Endothelial cell of umbilical vein (primary cell): ENCODE measurements at regions not wholly inside any gene's neighbourhood (a gene's known extent, or its start where the extent isn't known, plus 50 kb on each side); places are given as distances from the start of the nearest gene placed in this dataset.

Source experiments
- EZH2 ChIP-seq: IDR thresholded peaks from 2 replicates; pipeline ENCODE4 v1.6.1; 2012; ENCODE audit warnings: borderline replicate concordance, low read depth, mild to moderate bottlenecking, moderate library complexity, low read length, inconsistent platforms; ENCODE audit not compliant: severe bottlenecking
- GATA2 ChIP-seq: IDR thresholded peaks from 2 replicates; pipeline ENCODE4 v1.7.0; 2011; ENCODE audit warnings: low read depth, mild to moderate bottlenecking, moderate library complexity, mixed read lengths, low read length; ENCODE audit not compliant: insufficient read length, insufficient read depth
- MAX ChIP-seq: IDR thresholded peaks from 2 replicates; pipeline ENCODE4 v1.6.1; 2011; ENCODE audit not compliant: insufficient read depth, insufficient read length
- MYC ChIP-seq: IDR thresholded peaks from one replicate; pipeline ENCODE4 v1.6.1; 2011; ENCODE audit warnings: mild to moderate bottlenecking, low read depth, low read length
- POLR2A ChIP-seq: IDR thresholded peaks from 2 replicates; pipeline ENCODE4 v1.6.1; 2012; ENCODE audit warnings: low read depth, mild to moderate bottlenecking, control low read depth, low read length
- POLR2AphosphoS5 ChIP-seq: IDR thresholded peaks from 2 replicates; pipeline ENCODE4 v1.6.1; 2012; ENCODE audit warnings: low read depth, mild to moderate bottlenecking, control low read depth, low read length, moderate library complexity; ENCODE audit not compliant: insufficient read depth
- TF ChIP-seq, protein P1 (sequence below), 2 donors: IDR thresholded peaks; 1 replicate in 1 of 2; 2 replicates in 1 of 2; pipeline ENCODE4 v1.5.1; 2011; ENCODE audit warnings: low read length in 2 of 2, mild to moderate bottlenecking in 2 of 2, moderate library complexity in 2 of 2, control low read depth in 1 of 2, inconsistent platforms in 1 of 2, low read depth in 1 of 2; ENCODE audit not compliant: insufficient read depth in 1 of 2; ENCODE audit errors: extremely low read depth in 1 of 2

GRCh38 chr5:115456056-115456455, 88.5 kb downstream of the FEM1C start:
- TF ChIP-seq MAX (no peak), POLR2A (no peak), POLR2AphosphoS5 (no peak), EZH2 (no peak), GATA2 (no peak), MYC (no peak)
- TF ChIP-seq, protein P1, sequence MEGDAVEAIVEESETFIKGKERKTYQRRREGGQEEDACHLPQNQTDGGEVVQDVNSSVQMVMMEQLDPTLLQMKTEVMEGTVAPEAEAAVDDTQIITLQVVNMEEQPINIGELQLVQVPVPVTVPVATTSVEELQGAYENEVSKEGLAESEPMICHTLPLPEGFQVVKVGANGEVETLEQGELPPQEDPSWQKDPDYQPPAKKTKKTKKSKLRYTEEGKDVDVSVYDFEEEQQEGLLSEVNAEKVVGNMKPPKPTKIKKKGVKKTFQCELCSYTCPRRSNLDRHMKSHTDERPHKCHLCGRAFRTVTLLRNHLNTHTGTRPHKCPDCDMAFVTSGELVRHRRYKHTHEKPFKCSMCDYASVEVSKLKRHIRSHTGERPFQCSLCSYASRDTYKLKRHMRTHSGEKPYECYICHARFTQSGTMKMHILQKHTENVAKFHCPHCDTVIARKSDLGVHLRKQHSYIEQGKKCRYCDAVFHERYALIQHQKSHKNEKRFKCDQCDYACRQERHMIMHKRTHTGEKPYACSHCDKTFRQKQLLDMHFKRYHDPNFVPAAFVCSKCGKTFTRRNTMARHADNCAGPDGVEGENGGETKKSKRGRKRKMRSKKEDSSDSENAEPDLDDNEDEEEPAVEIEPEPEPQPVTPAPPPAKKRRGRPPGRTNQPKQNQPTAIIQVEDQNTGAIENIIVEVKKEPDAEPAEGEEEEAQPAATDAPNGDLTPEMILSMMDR (IDR thresholded peaks at IDR 0.05; ENCODE audit: extremely low read depth in 1 of 2, insufficient read depth in 1 of 2, low read depth in 1 of 2, low read length in 2 of 2): no peak
